Mesodermal cell (in vitro differentiated cells): ENCODE measurements at regions not wholly inside any gene's neighbourhood (a gene's known extent, or its start where the extent isn't known, plus 50 kb on each side); places are given as distances from the start of the nearest gene placed in this dataset.

ENCODE experiments used
- H3K27ac ChIP-seq: 2 replicates; pipeline ENCODE4 v1.7.0; 2013; ENCODE audit warnings: mild to moderate bottlenecking, low read depth, low read length, moderate library complexity; ENCODE audit not compliant: severe bottlenecking
- H3K36me3 ChIP-seq: 2 replicates; pipeline ENCODE4 v1.7.1; 2013; ENCODE audit warnings: mild to moderate bottlenecking, low read length, moderate library complexity; ENCODE audit not compliant: control insufficient read depth, insufficient read depth
- H3K4me1 ChIP-seq: one replicate; pipeline ENCODE4 v1.7.1; 2013; ENCODE audit warnings: mild to moderate bottlenecking, low read length; ENCODE audit not compliant: insufficient read depth, control insufficient read depth, poor library complexity, severe bottlenecking
- H3K4me3 ChIP-seq: 2 replicates; pipeline ENCODE4 v1.7.0; 2013; ENCODE audit warnings: low read length, control low read depth, mild to moderate bottlenecking; ENCODE audit not compliant: insufficient read depth, poor library complexity, severe bottlenecking; ENCODE audit errors: extremely low read depth
- H3K9me3 ChIP-seq: 2 replicates; pipeline ENCODE4 v1.7.1; 2013; ENCODE audit warnings: mild to moderate bottlenecking, low read length, moderate library complexity; ENCODE audit not compliant: control insufficient read depth
- WGBS, 2 experiments: methylation state at CpG; one replicate each; pipeline ENCODE4 v1.1.5; 2013; ENCODE audit warnings: missing lambda C conversion rate in 2 of 2; ENCODE audit not compliant: insufficient coverage in 2 of 2; 5-methylcytosine and 5-hydroxymethylcytosine counted together

- no peaks in the 10 kb centered on the region for H3K36me3 ChIP-seq
- no peaks in the 10 kb centered on the region for H3K4me1 ChIP-seq
- no peaks in the 10 kb centered on the region for H3K9me3 ChIP-seq
- WGBS, 2 experiments, result 88 to 100% methylated on average over 3 of the region's 4 CpGs
- no peak overlapping the region for H3K27ac ChIP-seq
- H3K4me3 ChIP-seq, result no peak overlapping the region
Observed at GRCh38 chr22:34567367-34567766, 498.6 kb upstream of the ISX start.

- Histone ChIP-seq H3K4me3 (no peak overlapping the region), H3K36me3 (no peaks in the 10 kb centered on the region)
- WGBS, 2 experiments, result 81 to 89% methylated on average over 1 to 3 of the region's 3 CpGs
Observed at GRCh38 chr22:34570408-34570807, 495.6 kb upstream of the ISX start.

GRCh38 chr22:34579519-34579918, 486.4 kb upstream of the ISX start:
- no CpG with 5 or more reads among the region's 2 CpGs for WGBS, 2 experiments
- H3K9me3 ChIP-seq, result no peaks in the 10 kb centered on the region
- no peak overlapping the region for H3K27ac ChIP-seq
- H3K4me3 ChIP-seq, result no peak overlapping the region
- H3K36me3 ChIP-seq, result no peaks in the 10 kb centered on the region
- no peaks in the 10 kb centered on the region for H3K4me1 ChIP-seq

More at GRCh38 chr22:34570408-34570807, 495.6 kb upstream of the ISX start:
- Histone ChIP-seq H3K27ac (no peak overlapping the region), H3K4me1 (no peaks in the 10 kb centered on the region), H3K9me3 (no peaks in the 10 kb centered on the region)

- 51 to 82% methylated on average over 2 to 7 of the region's 10 CpGs for WGBS, 2 experiments
- Histone ChIP-seq H3K9me3 (no peaks in the 10 kb centered on the region), H3K4me3 (no peak overlapping the region), H3K4me1 (peaks cover 12% of the 10 kb centered on the region), H3K36me3 (no peaks in the 10 kb centered on the region), H3K27ac (peak overlapping the region; percentile 81)
Observed at GRCh38 chr22:34587357-34588356, 478.3 kb upstream of the ISX start.

- H3K4me1 ChIP-seq, result peaks cover 12% of the 10 kb centered on the region
- H3K4me3 ChIP-seq, result no peak overlapping the region
- WGBS, 2 experiments, result 94 to 97% methylated on average over 13 to 16 of the region's 26 CpGs
- no peak overlapping the region for H3K27ac ChIP-seq
- no peaks in the 10 kb centered on the region for H3K36me3 ChIP-seq
- no peaks in the 10 kb centered on the region for H3K9me3 ChIP-seq
Observed at GRCh38 chr22:34588871-34589545, 476.9 kb upstream of the ISX start.

- Histone ChIP-seq H3K9me3 (no peaks in the 10 kb centered on the region), H3K4me3 (no peak overlapping the region), H3K4me1 (peaks cover 8% of the 10 kb centered on the region), H3K36me3 (no peaks in the 10 kb centered on the region), H3K27ac (no peak overlapping the region)
- 84% methylated on average over 3 of the region's 3 CpGs; no CpG with 5 or more reads in 1 of the 2 experiments for WGBS, 2 experiments
Observed at GRCh38 chr22:34592123-34592740, 473.7 kb upstream of the ISX start.

- Histone ChIP-seq H3K4me3 (no peak overlapping the region), H3K27ac (no peak overlapping the region)
- WGBS, 2 experiments, result 100% methylated on average over 1 of the region's 1 CpG
Observed at GRCh38 chr22:34599567-34599966, 466.4 kb upstream of the ISX start.

GRCh38 chr22:34604312-34604711, 461.6 kb upstream of the ISX start:
- peaks cover 8% of the 10 kb centered on the region for H3K4me1 ChIP-seq
- H3K36me3 ChIP-seq, result no peaks in the 10 kb centered on the region
- no peak overlapping the region for H3K27ac ChIP-seq
- H3K4me3 ChIP-seq, result no peak overlapping the region
- H3K9me3 ChIP-seq, result no peaks in the 10 kb centered on the region
- 57% methylated on average over 1 of the region's 3 CpGs; no CpG with 5 or more reads in 1 of the 2 experiments for WGBS, 2 experiments

More at GRCh38 chr22:34599567-34599966, 466.4 kb upstream of the ISX start:
- no peaks in the 10 kb centered on the region for H3K9me3 ChIP-seq
- H3K36me3 ChIP-seq, result no peaks in the 10 kb centered on the region
- H3K4me1 ChIP-seq, result no peaks in the 10 kb centered on the region

GRCh38 chr22:34608106-34608505, 457.9 kb upstream of the ISX start:
- Histone ChIP-seq H3K27ac (no peak overlapping the region), H3K9me3 (no peaks in the 10 kb centered on the region), H3K4me3 (no peak overlapping the region), H3K4me1 (peaks cover 8% of the 10 kb centered on the region), H3K36me3 (no peaks in the 10 kb centered on the region)
- 95 to 98% methylated on average over 4 of the region's 5 CpGs for WGBS, 2 experiments

GRCh38 chr22:34608540-34609115, 457.3 kb upstream of the ISX start:
- H3K4me1 ChIP-seq, result peaks cover 8% of the 10 kb centered on the region
- no peak overlapping the region for H3K27ac ChIP-seq
- no peaks in the 10 kb centered on the region for H3K9me3 ChIP-seq
- H3K36me3 ChIP-seq, result no peaks in the 10 kb centered on the region
- WGBS, 2 experiments, result 91 to 100% methylated on average over 1 of the region's 1 CpG
- no peak overlapping the region for H3K4me3 ChIP-seq
